Activated naive CD4-positive, alpha-beta T cell treated with Interleukin-2 at 50 U/mL for 16 hours (primary cell): ENCODE measurements at regions not wholly inside any gene's neighbourhood (a gene's known extent, or its start where the extent isn't known, plus 50 kb on each side); places are given as distances from the start of the nearest gene placed in this dataset.
"Not testable (repeated sequence)": the region's sequence is repeated elsewhere in the genome, so short reads cannot be mapped to it uniquely, and the experiment has no call there.

Experiments
- DNase-seq: peaks from one replicate; pipeline ENCODE4 v3.0.0-alpha.2; 2020

DNA sequence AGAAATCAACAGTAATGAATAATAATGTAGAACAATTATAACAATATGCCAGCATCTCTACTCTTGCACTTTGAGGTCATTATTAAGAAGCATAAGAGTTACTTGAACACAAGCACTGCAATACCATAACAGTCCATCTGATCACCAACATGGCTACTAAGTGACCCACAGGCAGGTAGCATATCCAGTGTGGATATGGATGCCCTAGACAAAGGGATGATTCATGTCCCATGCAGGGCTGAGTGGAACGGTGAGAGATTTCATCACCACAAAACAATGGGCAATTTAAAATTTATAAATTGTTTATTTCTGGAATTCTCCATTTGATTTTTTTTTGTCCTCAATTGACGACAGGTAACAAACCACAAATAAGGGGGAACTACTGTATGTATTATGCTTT, 107.7 kb upstream of the TSC22D2 start:
- no peak for DNase-seq

DNA sequence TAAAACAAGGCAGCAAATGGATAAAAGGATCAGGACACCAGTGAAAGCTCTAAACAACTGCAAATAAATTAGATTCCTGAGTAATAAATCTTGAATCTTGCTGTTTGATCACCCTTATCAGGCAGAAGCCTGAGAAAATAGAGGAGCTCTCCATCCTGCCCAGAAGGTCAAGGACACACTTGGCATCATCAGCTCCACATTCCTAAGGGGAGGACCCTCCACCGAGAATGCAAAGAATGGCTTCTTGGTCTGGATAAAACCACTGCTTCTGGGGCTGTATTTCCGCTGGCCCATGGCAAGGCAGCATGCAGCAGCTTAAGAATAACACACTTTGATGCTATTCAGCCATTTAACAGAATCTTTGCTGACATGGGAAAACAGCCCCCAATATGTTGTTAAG, 108.9 kb upstream of the TSC22D2 start:
- DNase-seq, result no peak

DNA sequence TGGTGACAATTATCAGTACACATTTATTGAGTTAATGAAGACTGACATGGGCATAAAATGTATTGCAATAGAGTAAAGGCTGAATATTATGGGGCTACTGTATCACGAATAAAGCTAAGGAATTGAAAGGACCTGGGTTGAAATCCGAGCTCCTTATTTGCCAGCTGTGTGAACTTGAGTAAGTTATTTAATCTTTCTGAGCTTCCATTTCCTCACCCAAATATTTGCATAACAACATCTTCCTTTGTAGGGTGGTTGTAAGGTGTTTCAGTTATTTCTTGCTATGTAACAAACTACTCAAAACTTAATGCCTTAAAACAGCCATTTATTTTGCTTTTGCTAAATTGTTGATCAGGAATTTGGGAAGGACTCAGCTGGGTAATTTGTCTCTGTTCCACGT, 111.1 kb upstream of the TSC22D2 start:
- no peak for DNase-seq

DNA sequence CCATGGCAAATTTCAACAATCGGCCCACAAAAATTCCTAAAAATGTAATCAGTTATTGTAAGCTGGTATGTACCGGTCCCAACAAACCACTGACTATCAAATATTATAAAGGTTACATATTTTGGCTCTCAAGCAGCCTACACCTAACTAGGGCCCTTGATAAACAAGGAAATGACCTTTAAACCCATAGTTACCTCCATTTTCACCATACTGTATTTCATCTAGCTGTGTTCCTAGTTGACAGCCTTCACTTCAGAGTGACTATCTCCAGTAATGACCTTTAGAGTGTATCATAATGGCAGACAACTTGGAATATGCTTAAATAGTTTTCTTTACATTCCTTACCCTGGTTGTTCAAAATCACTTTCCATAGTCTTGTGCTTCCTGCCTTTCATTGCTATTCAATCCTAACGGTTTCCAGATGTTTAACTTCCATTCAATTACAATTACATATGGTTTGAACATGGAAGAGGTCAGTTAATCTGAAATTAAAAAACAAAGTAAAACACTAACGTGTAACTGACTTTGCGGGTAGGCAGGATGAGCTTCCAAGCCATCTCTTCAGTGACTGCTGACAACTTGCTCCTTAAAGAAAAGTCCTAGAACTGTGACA, 111.9 kb upstream of the TSC22D2 start:
- DNase-seq, result no peak

DNA sequence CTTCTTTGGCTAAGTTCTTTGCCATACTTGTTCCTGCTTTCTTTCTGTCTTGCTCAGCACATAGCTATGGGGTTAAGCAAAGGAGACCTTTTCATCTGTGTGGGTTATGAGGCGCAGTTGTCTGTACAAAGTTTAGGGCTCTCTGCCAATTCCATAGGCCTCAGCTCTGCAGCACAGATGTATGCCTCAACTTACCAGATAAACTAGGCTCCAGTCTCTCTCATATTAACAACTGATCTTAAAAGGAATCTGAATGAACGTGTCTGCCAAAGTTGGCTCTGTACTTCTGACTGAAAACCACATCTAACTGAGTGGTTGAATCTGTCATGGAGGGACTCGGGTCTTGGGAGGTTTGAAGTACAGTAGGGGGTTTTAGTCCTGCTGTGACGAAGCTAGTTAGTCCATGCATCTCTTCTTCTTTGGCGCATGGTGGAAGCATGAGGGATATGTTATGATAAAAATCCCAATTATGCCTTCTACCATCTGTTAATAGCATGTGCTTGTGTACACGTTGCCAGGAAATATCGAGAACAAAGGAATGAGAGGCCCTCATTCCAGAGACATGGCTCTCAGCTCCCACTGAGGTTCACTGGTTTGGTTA, 114.6 kb upstream of the TSC22D2 start:
- no peak for DNase-seq

DNA sequence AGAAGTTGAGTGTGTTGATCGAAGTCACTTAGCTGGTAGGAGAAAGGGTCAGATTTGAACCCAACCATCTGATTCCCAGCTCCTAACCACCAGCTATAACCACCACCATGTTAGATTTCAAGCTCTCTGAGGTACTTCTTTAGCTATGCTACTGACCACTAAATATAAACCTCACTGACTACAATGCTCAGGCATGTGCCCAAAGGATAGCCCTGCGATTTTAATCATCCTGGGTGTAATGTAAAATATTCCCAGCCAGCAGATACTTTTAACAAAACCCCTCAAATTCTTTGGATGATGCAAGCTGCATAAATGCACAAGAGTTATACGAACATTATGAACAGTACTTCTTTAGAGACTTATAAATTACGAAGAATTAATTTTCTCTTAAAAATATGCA, 115.2 kb upstream of the TSC22D2 start:
- no peak for DNase-seq

DNA sequence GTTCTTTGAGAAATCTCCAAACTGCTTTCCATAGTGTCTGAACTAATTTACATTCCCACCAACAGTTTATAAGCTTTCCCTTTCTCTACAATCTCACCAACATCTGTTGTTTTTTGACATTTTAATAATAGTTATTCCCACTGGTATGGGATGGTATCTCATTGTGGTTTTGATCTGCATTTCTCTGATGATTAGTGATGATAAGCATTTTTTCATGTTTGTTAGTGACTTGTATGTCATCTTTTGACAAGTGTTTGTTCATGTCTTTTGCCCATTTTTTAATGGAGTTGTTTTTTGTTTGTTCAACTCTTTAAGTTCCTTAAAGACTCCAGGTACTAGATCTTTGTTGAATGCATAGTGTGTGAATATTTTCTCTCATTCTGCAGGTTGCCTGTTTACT, 116.6 kb upstream of the TSC22D2 start:
- DNase-seq, result no peak

DNA sequence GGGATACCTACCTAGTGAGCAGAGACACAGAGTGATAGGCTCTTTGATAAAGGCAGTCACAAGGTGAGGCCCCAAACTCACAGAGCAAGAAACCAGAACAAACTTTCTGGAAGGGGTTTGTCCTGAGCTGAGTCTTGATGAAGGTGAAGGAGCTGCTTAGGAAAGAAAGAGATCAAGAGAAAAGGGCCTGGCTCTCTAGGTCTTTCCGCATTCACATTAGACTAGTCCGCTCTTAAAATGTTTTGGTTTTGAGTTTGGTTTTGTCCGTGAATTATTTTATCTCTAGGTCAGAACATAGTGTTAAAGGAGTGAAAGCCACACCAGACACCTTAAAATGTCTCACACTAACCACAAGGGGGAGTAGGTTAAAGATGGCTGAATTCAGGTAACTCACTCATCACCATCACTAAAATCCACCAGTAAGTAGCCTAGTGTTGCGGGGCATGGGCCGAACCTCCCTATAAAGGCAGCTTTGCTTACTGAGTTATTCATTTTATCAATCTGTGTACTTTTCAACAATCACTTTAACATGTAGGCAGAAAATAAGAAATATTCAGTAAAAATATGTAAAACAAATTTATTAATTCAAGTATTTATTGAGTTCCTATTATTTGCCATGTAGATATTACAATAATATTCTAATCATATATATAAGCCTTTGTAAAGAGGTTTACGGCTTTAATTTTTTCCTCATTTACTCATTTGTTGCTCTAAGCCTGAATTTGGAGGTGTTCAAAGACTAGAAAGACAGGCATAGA, 121.5 kb upstream of the TSC22D2 start:
- no peak for DNase-seq

DNA sequence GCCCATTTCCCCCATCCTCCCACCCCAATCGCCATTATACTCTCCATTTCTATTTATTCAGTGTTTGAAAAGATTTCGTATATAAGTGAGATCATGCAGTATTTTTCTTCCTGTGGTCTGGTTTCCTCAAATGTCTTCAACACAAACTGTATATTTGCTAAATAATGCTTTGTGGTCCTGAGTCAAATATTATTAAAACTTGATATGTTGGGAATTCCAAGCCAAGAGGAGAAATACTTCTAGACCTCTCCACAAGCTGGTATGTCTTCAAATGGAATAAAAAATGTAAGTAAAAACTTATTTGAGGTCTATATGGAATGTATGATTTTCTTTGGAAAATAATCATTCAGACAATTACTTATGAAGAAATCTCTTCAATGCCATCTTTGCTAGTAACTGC, 122.5 kb upstream of the TSC22D2 start:
- no peak for DNase-seq

DNA sequence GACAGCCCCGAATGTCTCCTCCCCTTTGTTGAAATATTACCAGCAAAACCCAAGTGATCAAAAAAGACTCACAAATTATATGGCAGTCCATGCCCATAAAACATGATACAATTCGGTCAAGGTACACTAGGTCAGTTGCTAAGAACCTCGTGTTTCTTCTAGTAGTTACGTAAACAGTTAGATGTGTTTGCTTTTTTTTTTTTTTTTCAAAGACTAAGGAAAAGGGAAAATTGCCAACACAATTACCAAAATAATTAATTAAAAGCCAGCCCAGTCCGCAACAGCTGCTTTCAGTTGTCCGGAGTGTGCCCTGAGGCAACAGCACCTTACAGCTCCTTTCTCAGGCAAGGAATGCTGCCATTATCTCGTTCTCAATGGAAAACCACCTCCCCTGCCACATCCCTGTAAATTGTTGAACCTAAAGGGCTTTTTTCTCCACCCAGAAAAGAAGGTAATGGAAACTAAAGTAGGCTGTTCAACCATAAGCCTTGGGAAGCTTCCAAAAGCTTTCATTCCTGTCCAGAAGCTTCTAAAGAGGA, 129.2 kb upstream of the TSC22D2 start:
- DNase-seq, result no peak

DNA sequence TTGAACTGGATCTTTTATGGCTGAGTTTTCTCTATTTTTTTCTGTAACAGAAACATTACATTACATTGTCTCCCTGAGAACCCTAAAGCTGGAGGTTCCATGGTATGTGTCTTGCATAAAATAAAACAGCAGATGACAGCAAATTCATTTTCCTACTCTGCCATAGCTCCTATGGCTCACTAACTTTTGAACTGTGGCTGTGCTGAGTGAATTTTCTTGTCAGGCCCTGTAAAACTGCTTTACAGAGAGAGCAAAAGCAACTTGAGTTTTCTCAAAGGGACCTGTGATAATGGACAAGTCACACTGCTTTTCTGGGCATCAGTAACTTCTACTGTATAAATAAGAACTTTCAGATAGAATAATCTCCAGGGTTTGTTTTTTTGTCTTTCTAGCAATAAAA, 129.9 kb upstream of the TSC22D2 start:
- DNase-seq, result no peak

DNA sequence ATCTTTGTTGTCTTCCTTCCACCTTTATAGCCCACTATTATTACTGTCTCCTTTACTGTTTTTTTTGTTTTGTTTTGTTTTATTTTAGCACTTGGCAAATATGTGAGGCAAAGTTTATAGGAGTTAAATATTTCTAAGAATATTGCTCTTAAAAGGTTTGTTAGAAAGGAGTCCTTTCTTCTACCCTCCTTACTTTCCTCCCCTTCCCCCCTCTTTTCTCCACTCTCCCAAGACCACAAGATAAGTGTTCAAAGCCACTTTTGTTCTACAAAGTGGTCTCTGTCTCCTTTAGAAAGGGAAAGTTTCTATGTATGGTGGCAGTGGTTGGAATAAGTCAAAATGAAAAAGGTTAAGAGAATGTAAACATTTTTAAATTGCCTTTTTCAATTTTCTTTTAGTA, 130.7 kb upstream of the TSC22D2 start:
- DNase-seq, result no peak

DNA sequence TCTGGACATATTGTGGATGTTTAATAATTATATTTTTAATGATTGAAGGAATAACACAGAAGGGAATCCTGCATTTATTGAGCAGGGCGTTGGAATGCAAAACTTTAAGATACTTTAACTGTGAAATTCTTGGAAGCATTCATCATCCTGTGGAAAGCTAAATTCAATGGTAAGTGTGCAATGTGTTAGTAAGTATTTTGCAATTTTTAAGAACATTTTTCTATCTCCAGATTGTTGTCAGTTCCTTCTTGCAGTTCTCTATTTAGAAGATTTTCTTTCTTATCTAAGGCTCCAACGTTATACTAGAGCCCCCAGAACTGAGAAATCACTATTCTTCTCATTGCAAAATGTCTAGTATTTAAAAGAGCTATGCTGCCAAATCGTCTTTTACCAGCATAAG, 132.2 kb upstream of the TSC22D2 start:
- DNase-seq, result no peak

DNA sequence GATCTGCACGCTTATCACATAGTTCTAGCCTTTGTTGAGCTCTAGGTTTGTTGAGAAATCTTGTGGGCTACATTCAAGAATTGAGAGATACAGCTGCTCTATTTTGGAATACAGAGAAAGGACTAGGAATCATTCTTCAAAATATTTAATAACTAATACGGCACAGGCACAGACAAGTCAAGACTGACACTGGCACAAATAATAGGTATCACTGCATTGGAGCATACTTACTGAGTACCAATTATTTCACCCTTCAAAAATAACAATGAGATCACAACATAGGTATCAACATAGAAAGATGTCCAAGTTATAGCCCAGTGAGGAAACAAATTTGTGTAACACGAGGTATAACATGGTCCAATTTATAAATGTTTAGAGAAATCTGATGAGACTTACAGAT, 133.7 kb upstream of the TSC22D2 start:
- no peak for DNase-seq

DNA sequence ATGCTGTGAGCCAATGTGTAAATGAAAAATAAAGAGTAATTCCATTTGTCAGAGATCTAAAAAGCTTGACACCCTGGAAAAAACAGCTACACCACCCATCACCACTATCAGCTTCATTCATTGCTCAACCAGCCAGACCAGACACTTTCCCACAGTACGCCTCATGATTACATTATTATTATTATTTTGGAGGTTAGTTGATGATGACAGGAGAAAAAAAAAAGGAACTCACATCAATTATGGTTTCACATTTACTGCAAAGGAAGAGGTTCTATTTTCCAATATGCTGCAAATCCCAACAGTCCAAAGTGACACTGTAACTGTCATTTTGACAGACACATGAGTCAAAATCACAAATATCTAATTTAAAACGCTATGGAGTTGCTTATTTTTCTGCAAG, 134.7 kb upstream of the TSC22D2 start:
- no peak for DNase-seq

DNA sequence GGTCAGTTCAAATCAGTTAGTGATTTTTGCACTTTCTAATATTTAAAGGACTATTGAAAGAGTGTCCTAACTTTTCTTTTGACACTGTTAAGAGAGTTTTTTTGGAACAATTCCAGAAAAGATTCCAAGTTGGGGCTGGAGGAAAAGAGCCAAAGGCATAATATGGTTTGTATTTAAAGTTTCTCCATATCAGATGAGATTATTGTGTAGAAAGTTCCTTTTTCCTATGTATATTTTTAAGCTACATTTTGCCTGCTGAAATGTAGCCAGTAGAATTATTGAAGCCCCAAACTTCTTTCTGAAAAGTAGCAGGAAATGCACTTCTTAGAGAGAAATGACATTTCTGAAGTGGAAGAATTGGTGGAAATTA, 136.5 kb upstream of the TSC22D2 start:
- DNase-seq, result no peak

DNA sequence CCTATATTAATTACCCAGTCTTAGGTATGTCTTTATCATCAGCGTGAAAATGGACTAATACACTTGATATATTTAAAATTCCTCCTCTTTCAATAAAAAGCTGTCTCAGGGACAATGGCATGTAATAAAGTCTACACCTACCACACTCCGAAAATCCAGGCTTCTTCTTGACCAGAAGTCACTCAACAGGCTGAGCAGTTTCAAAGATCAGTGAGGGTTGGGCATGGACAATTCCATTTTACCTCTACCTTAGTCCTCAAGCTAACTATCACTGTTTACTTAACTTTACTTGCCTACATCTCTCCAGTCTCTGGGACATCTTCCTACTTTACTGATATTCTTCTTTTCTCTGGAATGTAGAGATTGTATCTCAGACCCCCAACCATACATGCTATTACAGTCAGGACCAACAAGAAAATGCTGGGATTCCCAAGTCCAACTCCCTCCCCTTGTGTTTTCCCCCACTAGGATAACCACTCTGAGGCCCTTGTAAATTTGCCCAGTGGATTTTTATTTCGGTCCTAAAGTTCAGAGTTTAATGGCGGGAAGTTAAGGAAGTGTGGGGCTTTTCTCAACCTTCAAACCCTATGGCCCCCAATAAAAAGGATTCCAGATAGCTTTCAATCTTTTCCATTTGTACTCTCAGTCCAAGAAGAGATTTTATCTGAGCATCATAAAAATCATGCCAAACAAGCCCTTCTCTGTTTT, 137.1 kb upstream of the TSC22D2 start:
- no peak for DNase-seq

DNA sequence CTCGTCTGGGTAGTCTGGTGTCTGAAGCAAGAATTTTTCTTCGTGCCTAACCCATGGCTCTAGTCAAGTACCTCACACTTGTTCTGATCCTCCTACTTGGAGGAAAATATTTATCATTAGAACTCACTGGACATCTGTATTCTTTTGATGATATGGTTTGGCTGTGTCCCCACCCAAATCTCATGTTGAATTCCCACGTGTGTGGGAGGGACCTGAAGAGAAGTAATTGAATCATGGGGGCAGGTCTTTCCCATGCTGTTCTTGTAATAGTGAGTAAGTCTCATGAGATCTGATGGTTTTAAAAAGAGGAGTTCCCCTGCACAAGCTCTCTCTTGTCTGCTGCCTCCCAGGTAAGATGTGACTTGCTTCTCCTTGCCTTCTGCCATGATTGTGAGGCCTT, 137.7 kb upstream of the TSC22D2 start:
- DNase-seq, result not testable (repeated sequence)

DNA sequence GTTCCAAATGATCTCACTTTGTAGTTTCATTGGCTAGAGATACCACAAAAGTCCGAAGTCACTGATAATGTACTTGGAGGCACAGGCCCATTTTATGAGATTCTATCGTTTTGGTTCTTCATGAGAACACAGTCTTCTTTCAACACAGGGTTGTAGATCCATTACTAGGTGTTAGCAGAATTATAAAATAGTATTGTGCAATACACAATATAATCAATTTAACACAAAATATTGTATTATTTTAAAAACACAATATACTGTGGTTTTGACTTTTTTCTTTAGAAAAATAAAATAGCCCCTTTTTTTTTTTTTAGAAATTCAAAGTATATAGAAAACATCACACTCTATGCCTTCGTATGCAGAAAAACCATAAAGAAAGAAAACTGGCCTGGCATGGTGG, 138.6 kb upstream of the TSC22D2 start:
- DNase-seq, result no peak

DNA sequence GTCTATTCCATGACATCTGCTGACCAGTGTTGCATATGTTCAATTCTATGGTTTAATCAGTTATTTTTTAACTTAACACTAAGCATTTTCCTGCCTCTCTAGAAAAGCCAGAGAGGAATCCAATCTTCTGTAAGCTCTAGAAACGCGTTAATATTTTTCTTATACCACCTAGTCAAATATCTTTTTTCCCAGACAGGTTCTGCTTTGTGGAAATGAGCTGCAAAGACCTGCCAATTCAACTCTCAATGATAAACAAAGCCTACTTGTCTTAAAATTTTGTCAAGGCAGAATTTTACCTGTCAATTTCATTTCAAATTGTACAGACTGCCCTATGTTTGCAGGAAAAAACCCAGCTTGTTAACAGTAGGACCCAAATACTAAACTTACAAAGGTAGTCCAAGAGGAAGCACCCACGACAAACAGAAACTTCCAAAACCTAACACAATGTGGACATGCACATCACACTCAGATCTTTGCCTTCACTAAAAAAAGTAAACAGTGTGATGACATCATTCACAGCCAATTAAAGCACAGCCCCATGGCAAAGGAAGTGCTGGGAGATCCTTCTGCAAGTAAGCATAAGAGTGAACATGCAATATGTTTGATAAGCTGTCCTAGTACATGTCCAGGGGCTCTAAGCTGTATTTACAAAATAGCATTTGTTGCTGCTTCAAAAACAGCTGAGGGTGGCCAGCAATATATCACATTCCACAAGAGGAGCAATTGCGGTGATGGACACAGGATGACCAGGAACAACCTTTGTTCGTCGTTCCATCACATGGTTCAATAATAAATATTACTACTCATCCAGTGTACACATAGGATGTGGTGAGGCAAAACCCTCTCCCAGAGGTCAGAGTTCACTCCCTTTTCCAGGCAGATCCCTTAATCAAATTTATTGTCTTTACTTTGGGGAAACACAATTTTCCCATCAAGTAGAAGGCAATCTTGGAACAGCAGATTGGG, 139.4 kb upstream of the TSC22D2 start:
- DNase-seq, result no peak

DNA sequence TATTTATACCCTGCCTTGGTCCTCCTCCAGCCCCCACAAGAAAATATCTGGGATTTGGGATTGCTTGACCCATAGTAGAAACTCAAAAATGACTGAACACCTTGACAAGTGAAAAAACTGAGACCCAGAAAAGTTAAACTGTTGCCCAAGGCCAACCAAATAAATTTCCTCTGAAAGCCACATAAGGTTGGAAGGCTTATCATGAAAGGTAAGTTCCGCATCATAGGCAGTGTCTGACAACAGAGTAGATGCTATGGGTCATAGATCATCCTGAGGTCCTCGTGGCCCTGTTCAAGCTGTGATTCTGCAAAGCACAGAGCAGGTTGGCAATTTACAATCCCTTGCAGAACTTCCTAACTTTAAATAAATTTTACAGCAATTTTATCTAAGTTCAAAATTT, 140.8 kb upstream of the TSC22D2 start:
- DNase-seq, result no peak

DNA sequence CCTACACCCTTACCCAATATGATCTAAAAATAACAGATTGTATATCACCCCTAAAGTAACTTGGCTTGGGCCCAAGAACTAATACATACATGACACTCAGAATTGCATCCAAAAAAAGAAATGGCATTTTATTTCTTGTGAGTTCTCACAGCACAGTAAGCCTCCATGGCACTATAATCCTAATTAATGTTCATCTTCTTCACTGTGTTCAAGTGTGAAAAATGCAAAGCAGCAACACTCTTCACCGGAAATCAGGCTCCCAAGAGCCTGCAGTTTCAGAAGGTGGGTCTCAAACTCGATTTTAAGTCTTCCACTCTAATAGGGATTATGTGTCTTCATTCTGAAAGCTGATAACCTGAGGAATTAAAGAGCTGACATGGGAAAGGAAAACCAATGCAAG, 142.8 kb upstream of the TSC22D2 start:
- no peak for DNase-seq
